Fibroblast of mammary gland (primary cell): ENCODE measurements at regions not wholly inside any gene's neighbourhood (a gene's known extent, or its start where the extent isn't known, plus 50 kb on each side); places are given as distances from the start of the nearest gene placed in this dataset.
A peak's percentile ranks its signal among the peaks of the same experiment; 100 is the strongest.

ENCODE experiments used
- DNase-seq: peaks from one replicate; pipeline ENCODE4 v3.0.0-alpha.2; 2010; ENCODE audit warnings: low read depth
- H3K4me3 ChIP-seq: 2 replicates; pipeline ENCODE4 v1.5.1; 2011; ENCODE audit warnings: low read depth, mild to moderate bottlenecking, low read length, moderate library complexity; ENCODE audit not compliant: control insufficient read depth
- CTCF ChIP-seq: conservative IDR thresholded peaks from 2 replicates; pipeline ENCODE4 v1.5.1; 2011; ENCODE audit warnings: low read depth, low read length, inconsistent platforms; ENCODE audit not compliant: control insufficient read depth, insufficient read depth

GRCh38 chr11:42175203-42175602 lies 715.8 kb upstream of the LRRC4C start:
- no peak for TF ChIP-seq CTCF
- DNase-seq = peak; percentile 72

GRCh38 chr11:42179216-42179615 lies 719.8 kb upstream of the LRRC4C start:
- no peak overlapping the region for H3K4me3 ChIP-seq
- TF ChIP-seq CTCF = no peak
- DNase-seq = peak; percentile 17

More at GRCh38 chr11:42175203-42175602, 715.8 kb upstream of the LRRC4C start:
- H3K4me3 ChIP-seq = no peak overlapping the region

GRCh38 chr11:42195289-42196013 lies 736.0 kb upstream of the LRRC4C start:
- no peak overlapping the region for H3K4me3 ChIP-seq
- TF ChIP-seq CTCF = no peak
- DNase-seq = no peak

GRCh38 chr11:42200311-42200710 lies 740.9 kb upstream of the LRRC4C start:
- DNase-seq = no peak
- no peak overlapping the region for H3K4me3 ChIP-seq
- no peak for TF ChIP-seq CTCF

- no peak for TF ChIP-seq CTCF
- no peak for DNase-seq
- H3K4me3 ChIP-seq = no peak overlapping the region
Measured at GRCh38 chr11:42201603-42202148, 742.2 kb upstream of the LRRC4C start.

- no peak for TF ChIP-seq CTCF
- H3K4me3 ChIP-seq = no peak overlapping the region
- DNase-seq = no peak
Measured at GRCh38 chr11:42205518-42205917, 746.1 kb upstream of the LRRC4C start.

- no peak overlapping the region for H3K4me3 ChIP-seq
- no peak for TF ChIP-seq CTCF
- DNase-seq = no peak
Measured at GRCh38 chr11:42225664-42226063, 766.2 kb upstream of the LRRC4C start.
